Tibial nerve (tissue), 4 donors: ENCODE measurements at regions not wholly inside any gene's neighbourhood (a gene's known extent, or its start where the extent isn't known, plus 50 kb on each side); places are given as distances from the start of the nearest gene placed in this dataset.
"Not testable (repeated sequence)": the region's sequence is repeated elsewhere in the genome, so short reads cannot be mapped to it uniquely, and the experiment has no call there.

ENCODE experiments used
- CTCF ChIP-seq, 5 experiments: fragments of 200-600 bp in 3 of 5; fragments of 450-650 bp in 2 of 5; sonication (generic) in 3 of 5; IDR thresholded peaks; one replicate each; pipeline ENCODE4 v1.5.1; 2016 to 2019; ENCODE audit warnings: antibody characterized with exemption in 5 of 5, mild to moderate bottlenecking in 3 of 5, moderate library complexity in 2 of 5
- EP300 ChIP-seq, 2 donors: sonication (generic); formaldehyde crosslinking; IDR thresholded peaks; one replicate each; pipeline ENCODE4 v1.6.1; 2017; ENCODE audit warnings: antibody characterized with exemption in 2 of 2, mild to moderate bottlenecking in 1 of 2
- POLR2A ChIP-seq, 2 donors: fragments of 450-650 bp; IDR thresholded peaks; one replicate each; pipeline ENCODE4 v1.6.1; 2017; ENCODE audit warnings: antibody characterized with exemption in 2 of 2, mild to moderate bottlenecking in 2 of 2, moderate library complexity in 2 of 2

- TF ChIP-seq CTCF, EP300, POLR2A (IDR thresholded peaks at IDR 0.05): not testable (repeated sequence)
Observed at GRCh38 chr21:9765538-9765937, 755.8 kb upstream of the TPTE start.
